H54 (cell line): ENCODE measurements at regions not wholly inside any gene's neighbourhood (a gene's known extent, or its start where the extent isn't known, plus 50 kb on each side); places are given as distances from the start of the nearest gene placed in this dataset.

Experiments used
- DNase-seq: peaks from one replicate; pipeline ENCODE4 v3.0.0; 2011; ENCODE audit warnings: low spot score, mixed read lengths; ENCODE audit not compliant: insufficient read length
- FAIRE-seq: peaks from 3 replicates; lab custom pipeline; 2011; peaks lifted over from hg19 to GRCh38; lab: Jason Lieb, UNC
- POLR2A ChIP-seq: IDR thresholded peaks from 2 replicates; pipeline ENCODE4 v1.6.1; 2011; ENCODE audit warnings: low read depth, mild to moderate bottlenecking, low read length

GRCh38 chr2:217647226-217647625, 355.6 kb downstream of the TNS1 start:
- FAIRE-seq (no peak), DNase-seq (no peak)
- TF ChIP-seq POLR2A: no peak

GRCh38 chr2:217645896-217646295, 356.9 kb downstream of the TNS1 start:
- no peak for TF ChIP-seq POLR2A
- no peak for DNase-seq
- FAIRE-seq: no peak

GRCh38 chr2:217643789-217644301, 358.9 kb downstream of the TNS1 start:
- TF ChIP-seq POLR2A: no peak
- FAIRE-seq (no peak), DNase-seq (no peak)

- DNase-seq (no peak), FAIRE-seq (no peak)
- TF ChIP-seq POLR2A: no peak
These were observed 359.9 kb downstream of the TNS1 start for GRCh38 chr2:217642944-217643343.

- FAIRE-seq (no peak), DNase-seq (no peak)
- no peak for TF ChIP-seq POLR2A
These were observed 360.8 kb downstream of the TNS1 start for GRCh38 chr2:217641960-217642359.

GRCh38 chr2:217639481-217639880, 363.3 kb downstream of the TNS1 start:
- FAIRE-seq (no peak), DNase-seq (no peak)
- TF ChIP-seq POLR2A: no peak

GRCh38 chr2:217638533-217638932, 364.3 kb downstream of the TNS1 start:
- no peak for TF ChIP-seq POLR2A
- no peak for DNase-seq
- no peak for FAIRE-seq

- no peak for TF ChIP-seq POLR2A
- DNase-seq (no peak), FAIRE-seq (no peak)
These were observed 364.8 kb downstream of the TNS1 start for GRCh38 chr2:217638031-217638430.

GRCh38 chr2:217636991-217637561, 365.7 kb downstream of the TNS1 start:
- no peak for DNase-seq
- no peak for TF ChIP-seq POLR2A
- FAIRE-seq: no peak

- TF ChIP-seq POLR2A: no peak
- FAIRE-seq (no peak), DNase-seq (no peak)
These were observed 366.2 kb downstream of the TNS1 start for GRCh38 chr2:217636578-217636977.

- no peak for FAIRE-seq
- no peak for DNase-seq
- TF ChIP-seq POLR2A: no peak
These were observed 367.9 kb downstream of the TNS1 start for GRCh38 chr2:217634871-217635270.

GRCh38 chr2:217632043-217632442, 370.8 kb downstream of the TNS1 start:
- TF ChIP-seq POLR2A: no peak

GRCh38 chr2:217631115-217631514, 371.7 kb downstream of the TNS1 start:
- no peak for TF ChIP-seq POLR2A
- FAIRE-seq (no peak), DNase-seq (no peak)

More at GRCh38 chr2:217632043-217632442, 370.8 kb downstream of the TNS1 start:
- no peak for DNase-seq
- no peak for FAIRE-seq

- no peak for TF ChIP-seq POLR2A
- DNase-seq (no peak), FAIRE-seq (no peak)
These were observed 373.4 kb downstream of the TNS1 start for GRCh38 chr2:217629347-217629746.

GRCh38 chr2:217628061-217628460, 374.7 kb downstream of the TNS1 start:
- DNase-seq (no peak), FAIRE-seq (no peak)
- no peak for TF ChIP-seq POLR2A
